ENCODE measurements at regions not wholly inside any gene's neighbourhood (a gene's known extent, or its start where the extent isn't known, plus 50 kb on each side); places are given as distances from the start of the nearest gene placed in this dataset.

GRCh38 chr1:38536089-38536488, 323.5 kb downstream of the RRAGC start:
- TF ChIP-seq EZH2 (IDR thresholded peaks at IDR 0.05; ENCODE audit: borderline replicate concordance, low read length) (no peak), CTCF (IDR thresholded peaks at IDR 0.05; ENCODE audit: low read length) (no peak)

All from OCI-LY1 (cell line).